Endothelial cell of umbilical vein (primary cell): ENCODE measurements at regions not wholly inside any gene's neighbourhood (a gene's known extent, or its start where the extent isn't known, plus 50 kb on each side); places are given as distances from the start of the nearest gene placed in this dataset.

ENCODE experiments used
- BruUV-seq: library from RNA; stranded (reverse); fragments of 400-500 nt; replicated peaks from 2 replicates; lab custom pipeline; 2021; lab: Mats Ljungman, UMichigan
- CTCF ChIA-PET: fragments of 300-600, 350-600 bp; sonication (Branson Sonifier 250); formaldehyde crosslinking; loops from one replicate; lab custom pipeline; 2021; ENCODE audit warnings: antibody characterized with exemption, inconsistent platforms; lab: Charles Lee
- POLR2A ChIA-PET: fragments of 300-600, 350-600 bp; sonication (Branson Sonifier 250); formaldehyde crosslinking; loops from one replicate; lab custom pipeline; 2021; ENCODE audit warnings: antibody characterized with exemption, inconsistent platforms; lab: Charles Lee
- DNase-seq: peaks from one replicate; pipeline ENCODE4 v3.0.0-alpha.2; 2011; ENCODE audit warnings: low read depth, low spot score
- FAIRE-seq: peaks from 2 replicates; lab custom pipeline; 2011; peaks lifted over from hg19 to GRCh38; lab: Jason Lieb, UNC
- H2AFZ ChIP-seq: 2 replicates; pipeline ENCODE4 v1.6.0; 2012; ENCODE audit warnings: low read depth, low read length, control low read depth, inconsistent platforms
- H3K27ac ChIP-seq: 2 replicates; pipeline ENCODE4 v1.5.1; 2011; ENCODE audit warnings: low read depth, mild to moderate bottlenecking, control low read depth, low read length, moderate library complexity; ENCODE audit not compliant: insufficient read depth
- H3K27me3 ChIP-seq, 2 experiments: 2 replicates each; pipeline versions ENCODE4 v1.6.0 to v1.6.1; 2011; ENCODE audit warnings: low read length in 2 of 2, mixed read lengths in 1 of 2; ENCODE audit not compliant: control insufficient read depth in 2 of 2, insufficient read depth in 2 of 2
- H3K36me3 ChIP-seq, 2 experiments: 2 replicates in 1 of 2; 3 replicates in 1 of 2; pipeline ENCODE4 v1.5.1; 2011; ENCODE audit warnings: low read length in 2 of 2, mild to moderate bottlenecking in 1 of 2, moderate library complexity in 1 of 2; ENCODE audit not compliant: control insufficient read depth in 2 of 2, insufficient read depth in 2 of 2; ENCODE audit errors: extremely low read depth in 1 of 2
- H3K4me1 ChIP-seq: 3 replicates; pipeline ENCODE4 v1.5.1; 2011; ENCODE audit warnings: mild to moderate bottlenecking, low read length; ENCODE audit not compliant: control insufficient read depth, insufficient read depth; ENCODE audit errors: extremely low read depth
- H3K4me2 ChIP-seq: 2 replicates; pipeline ENCODE4 v1.6.1; 2011; ENCODE audit warnings: low read length, control low read depth, mixed read lengths; ENCODE audit not compliant: insufficient read depth
- H3K4me3 ChIP-seq, 3 experiments: fragments of 200-600 bp in 1 of 3; sonication (generic), shearing (Covaris generic) in 1 of 3; replicated peaks in 1 of 3; 2 replicates each; pipeline ENCODE4 v1.5.1; 2011 to 2016; ENCODE audit warnings: control low read depth in 3 of 3, low read length in 3 of 3, mild to moderate bottlenecking in 2 of 3, inconsistent platforms in 1 of 3, low read depth in 1 of 3, moderate library complexity in 1 of 3; ENCODE audit not compliant: insufficient read depth in 1 of 3
- H3K79me2 ChIP-seq: 2 replicates; pipeline ENCODE4 v1.6.0; 2012; ENCODE audit warnings: low read length, inconsistent platforms; ENCODE audit not compliant: control insufficient read depth, insufficient read depth
- H3K9ac ChIP-seq: replicated peaks from 2 replicates; pipeline ENCODE3; 2011; ENCODE audit warnings: low read length, control low read depth; ENCODE audit not compliant: insufficient read depth; ENCODE audit errors: extremely low read depth
- H3K9me1 ChIP-seq: replicated peaks from 3 replicates; pipeline ENCODE4 v1.6.0; 2011; ENCODE audit warnings: mild to moderate bottlenecking, low read length; ENCODE audit not compliant: control insufficient read depth, insufficient read depth; ENCODE audit errors: extremely low read depth
- H3K9me3 ChIP-seq: replicated peaks from 2 replicates; pipeline ENCODE4 v1.5.1; 2012; ENCODE audit warnings: low read length, inconsistent platforms; ENCODE audit not compliant: control insufficient read depth, insufficient read depth
- H4K20me1 ChIP-seq: replicated peaks from 2 replicates; pipeline ENCODE3; 2011; ENCODE audit warnings: mild to moderate bottlenecking, low read length; ENCODE audit not compliant: control insufficient read depth, insufficient read depth; ENCODE audit errors: extremely low read depth
- EZH2 ChIP-seq: IDR thresholded peaks from 2 replicates; pipeline ENCODE4 v1.6.1; 2012; ENCODE audit warnings: borderline replicate concordance, low read depth, mild to moderate bottlenecking, moderate library complexity, low read length, inconsistent platforms; ENCODE audit not compliant: severe bottlenecking
- FOS ChIP-seq: IDR thresholded peaks from 2 replicates; pipeline ENCODE4 v1.6.1; 2011; ENCODE audit warnings: mild to moderate bottlenecking, low read length, moderate library complexity, borderline replicate concordance; ENCODE audit not compliant: insufficient read depth
- GATA2 ChIP-seq: IDR thresholded peaks from 2 replicates; pipeline ENCODE4 v1.7.0; 2011; ENCODE audit warnings: low read depth, mild to moderate bottlenecking, moderate library complexity, mixed read lengths, low read length; ENCODE audit not compliant: insufficient read length, insufficient read depth
- JUN ChIP-seq: IDR thresholded peaks from 2 replicates; pipeline ENCODE4 v1.6.1; 2011; ENCODE audit warnings: borderline replicate concordance, low read depth; ENCODE audit not compliant: insufficient read length, insufficient read depth
- MYC ChIP-seq: IDR thresholded peaks from one replicate; pipeline ENCODE4 v1.6.1; 2011; ENCODE audit warnings: mild to moderate bottlenecking, low read depth, low read length
- POLR2A ChIP-seq: IDR thresholded peaks from 2 replicates; pipeline ENCODE4 v1.6.1; 2012; ENCODE audit warnings: low read depth, mild to moderate bottlenecking, control low read depth, low read length
- POLR2AphosphoS5 ChIP-seq: IDR thresholded peaks from 2 replicates; pipeline ENCODE4 v1.6.1; 2012; ENCODE audit warnings: low read depth, mild to moderate bottlenecking, control low read depth, low read length, moderate library complexity; ENCODE audit not compliant: insufficient read depth
- dilution Hi-C: fragments of 300-500 bp; cut with MboI; formaldehyde crosslinking; loops from one replicate; pipeline ENCODE4 v1.15.0; 2019; ENCODE audit warnings: low sequenced_read_pairs; ENCODE audit not compliant: extremely low pct_ligation_motif_present
- intact Hi-C: fragments of 100-400 bp; cut with micrococcal nuclease; formaldehyde crosslinking; loops from one replicate; pipeline ENCODE4 v1.10.0; 2022
- TF ChIP-seq, protein P1 (sequence below), 2 donors: IDR thresholded peaks; 1 replicate in 1 of 2; 2 replicates in 1 of 2; pipeline ENCODE4 v1.5.1; 2011; ENCODE audit warnings: low read length in 2 of 2, mild to moderate bottlenecking in 2 of 2, moderate library complexity in 2 of 2, control low read depth in 1 of 2, inconsistent platforms in 1 of 2, low read depth in 1 of 2; ENCODE audit not compliant: insufficient read depth in 1 of 2; ENCODE audit errors: extremely low read depth in 1 of 2
- TF ChIP-seq, protein P2 (sequence below): IDR thresholded peaks from 2 replicates; pipeline ENCODE4 v1.6.1; 2011; ENCODE audit not compliant: insufficient read depth, insufficient read length

DNA sequence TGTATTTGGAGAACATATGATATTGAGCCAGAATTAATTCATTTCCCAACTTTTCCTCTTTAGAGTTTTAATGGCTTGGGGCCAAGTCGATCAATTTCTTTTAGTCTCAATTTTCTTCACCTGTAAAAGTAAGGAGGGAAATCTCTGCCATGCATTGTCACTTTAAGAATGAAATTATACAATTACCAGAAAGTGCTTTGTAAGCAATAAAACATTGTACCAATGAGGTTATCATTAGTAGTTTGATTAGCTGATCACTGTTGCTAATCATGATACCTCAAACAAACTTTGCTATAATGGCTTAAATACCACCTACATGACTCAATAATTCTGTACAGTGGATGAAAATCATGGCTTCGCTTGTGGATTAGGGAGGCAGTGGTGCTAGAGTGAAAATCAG lies 1525.8 kb upstream of the GOT2 start:
- DNase-seq (no peak), FAIRE-seq (no peak)
- no peaks in the 10 kb centered on the region for H3K79me2 ChIP-seq
- H3K9me1 ChIP-seq, result no peaks in the 10 kb centered on the region
- no peak overlapping the region for H2AFZ ChIP-seq
- no peaks in the 10 kb centered on the region for H3K4me1 ChIP-seq
- CTCF ChIA-PET, result no interaction called here
- no peak overlapping the region for H3K4me2 ChIP-seq
- H3K27me3 ChIP-seq, result no peaks in the 10 kb centered on the region
- BruUV-seq, result no TSS peak
- intact Hi-C loops, result no loop called here
- H3K4me3 ChIP-seq, result no peak overlapping the region
- POLR2A ChIA-PET, result no interaction called here
- dilution Hi-C loops, result no loop called here
- TF ChIP-seq FOS (no peak), JUN (no peak), POLR2A (no peak), POLR2AphosphoS5 (no peak), GATA2 (no peak), EZH2 (no peak), MYC (no peak)
- TF ChIP-seq, protein P1, sequence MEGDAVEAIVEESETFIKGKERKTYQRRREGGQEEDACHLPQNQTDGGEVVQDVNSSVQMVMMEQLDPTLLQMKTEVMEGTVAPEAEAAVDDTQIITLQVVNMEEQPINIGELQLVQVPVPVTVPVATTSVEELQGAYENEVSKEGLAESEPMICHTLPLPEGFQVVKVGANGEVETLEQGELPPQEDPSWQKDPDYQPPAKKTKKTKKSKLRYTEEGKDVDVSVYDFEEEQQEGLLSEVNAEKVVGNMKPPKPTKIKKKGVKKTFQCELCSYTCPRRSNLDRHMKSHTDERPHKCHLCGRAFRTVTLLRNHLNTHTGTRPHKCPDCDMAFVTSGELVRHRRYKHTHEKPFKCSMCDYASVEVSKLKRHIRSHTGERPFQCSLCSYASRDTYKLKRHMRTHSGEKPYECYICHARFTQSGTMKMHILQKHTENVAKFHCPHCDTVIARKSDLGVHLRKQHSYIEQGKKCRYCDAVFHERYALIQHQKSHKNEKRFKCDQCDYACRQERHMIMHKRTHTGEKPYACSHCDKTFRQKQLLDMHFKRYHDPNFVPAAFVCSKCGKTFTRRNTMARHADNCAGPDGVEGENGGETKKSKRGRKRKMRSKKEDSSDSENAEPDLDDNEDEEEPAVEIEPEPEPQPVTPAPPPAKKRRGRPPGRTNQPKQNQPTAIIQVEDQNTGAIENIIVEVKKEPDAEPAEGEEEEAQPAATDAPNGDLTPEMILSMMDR (IDR thresholded peaks at IDR 0.05; ENCODE audit: extremely low read depth in 1 of 2, insufficient read depth in 1 of 2, low read depth in 1 of 2, low read length in 2 of 2), result no peak
- TF ChIP-seq, protein P2, sequence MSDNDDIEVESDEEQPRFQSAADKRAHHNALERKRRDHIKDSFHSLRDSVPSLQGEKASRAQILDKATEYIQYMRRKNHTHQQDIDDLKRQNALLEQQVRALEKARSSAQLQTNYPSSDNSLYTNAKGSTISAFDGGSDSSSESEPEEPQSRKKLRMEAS, result no peak
- no peak overlapping the region for H3K9ac ChIP-seq
- no peaks in the 10 kb centered on the region for H3K9me3 ChIP-seq
- no peak overlapping the region for H3K27ac ChIP-seq
- no peaks in the 10 kb centered on the region for H3K36me3 ChIP-seq
- H4K20me1 ChIP-seq, result no peaks in the 10 kb centered on the region
